ENCODE measurements at regions not wholly inside any gene's neighbourhood (a gene's known extent, or its start where the extent isn't known, plus 50 kb on each side); places are given as distances from the start of the nearest gene placed in this dataset.

DNA sequence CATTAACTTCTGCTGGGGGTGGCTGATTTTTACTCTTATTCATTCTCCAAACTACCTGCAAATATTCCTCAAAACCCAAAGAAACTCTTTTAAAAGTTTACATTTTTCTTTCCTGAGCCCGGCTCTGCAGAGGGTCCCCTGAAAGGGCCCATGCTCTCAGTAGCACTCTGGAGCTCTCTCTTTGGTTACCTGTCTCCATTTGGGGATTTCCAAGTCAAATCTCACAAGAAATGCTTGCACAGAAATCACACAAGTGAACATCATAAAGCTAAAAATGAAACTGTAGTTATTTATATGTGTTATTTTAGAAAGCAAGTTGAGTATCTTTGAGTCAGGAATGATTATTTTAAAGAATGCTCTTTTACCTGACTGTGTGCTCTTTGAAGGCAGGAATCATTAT, 174.5 kb upstream of the PLXNA2 start:
- no peak overlapping the region for H3K4me3 ChIP-seq (ENCODE audit: low read depth, low read length)
- POLR2A ChIA-PET, result no interaction called here
- no peak for DNase-seq (ENCODE audit: low read depth, low spot score)
- CTCF ChIA-PET, result no interaction called here
- no peak for TF ChIP-seq CTCF (IDR thresholded peaks at IDR 0.05; ENCODE audit: insufficient read depth, low read length, missing control alignments)

DNA sequence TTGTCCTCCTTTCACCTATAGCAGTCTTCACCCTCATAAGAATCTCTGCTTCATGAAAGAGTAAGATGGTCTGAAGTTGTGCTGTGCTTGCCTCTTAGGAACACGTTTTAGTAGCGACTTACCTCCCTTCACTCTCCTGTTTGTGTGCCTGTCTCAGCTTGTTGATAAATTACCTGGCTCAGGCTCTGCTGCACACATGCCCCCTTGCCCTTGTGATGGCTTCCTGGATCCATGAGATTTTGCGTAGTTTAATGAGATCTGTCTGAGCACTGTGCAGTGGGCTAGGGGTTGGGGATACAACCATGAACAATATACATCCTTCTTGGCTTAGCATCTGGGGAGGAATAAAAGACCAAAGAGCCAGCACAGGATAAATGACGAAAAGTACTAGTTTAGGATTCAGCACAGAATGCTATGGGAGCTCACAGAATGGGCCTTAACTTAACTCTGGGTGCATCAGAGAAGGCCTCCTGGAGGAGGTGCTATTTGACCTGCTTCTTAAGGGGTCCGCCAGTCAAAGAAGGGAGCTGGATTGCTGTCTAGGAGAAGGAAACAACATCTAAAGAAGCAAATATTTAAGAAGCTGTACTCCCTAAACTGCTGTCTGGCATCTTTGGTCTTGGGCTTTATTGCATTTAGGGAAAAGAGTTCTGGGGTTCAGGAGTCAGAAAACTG, 175.7 kb upstream of the PLXNA2 start:
- no peak overlapping the region for H3K4me3 ChIP-seq (ENCODE audit: low read depth, low read length)
- TF ChIP-seq CTCF (IDR thresholded peaks at IDR 0.05; ENCODE audit: insufficient read depth, low read length, missing control alignments), result no peak
- ChIA-PET POLR2A (no interaction called here), CTCF (no interaction called here)
- no peak for DNase-seq (ENCODE audit: low read depth, low spot score)

GRCh38 chr1:208420696-208421095, 176.5 kb upstream of the PLXNA2 start:
- ChIA-PET POLR2A (no interaction called here), CTCF (no interaction called here)
- no peak for DNase-seq (ENCODE audit: low read depth, low spot score)

DNA sequence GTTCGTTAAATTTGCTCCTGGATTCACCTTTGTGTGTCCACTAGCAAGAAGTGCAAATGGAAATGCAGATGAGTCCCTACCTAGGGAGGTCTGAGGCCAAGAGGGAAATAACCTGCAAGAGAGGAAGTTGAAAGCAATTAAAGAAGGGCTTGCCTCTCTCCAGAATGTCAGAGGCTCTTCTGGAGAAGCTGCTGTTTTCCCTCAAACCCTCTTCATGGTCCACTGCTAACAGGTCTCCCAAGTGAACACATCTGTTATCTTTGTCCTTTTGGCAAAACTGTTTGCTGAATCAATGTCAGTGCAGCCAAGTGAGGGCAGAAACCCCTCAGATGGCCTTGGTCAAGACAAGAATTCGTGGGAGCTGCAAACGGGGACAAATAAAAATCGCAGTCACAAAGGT, 177.3 kb upstream of the PLXNA2 start:
- H3K4me3 ChIP-seq (ENCODE audit: low read depth, low read length), result no peak overlapping the region
- DNase-seq (ENCODE audit: low read depth, low spot score), result no peak
- ChIA-PET CTCF (no interaction called here), POLR2A (no interaction called here)
- no peak for TF ChIP-seq CTCF (IDR thresholded peaks at IDR 0.05; ENCODE audit: insufficient read depth, low read length, missing control alignments)

More at GRCh38 chr1:208420696-208421095, 176.5 kb upstream of the PLXNA2 start:
- no peak overlapping the region for H3K4me3 ChIP-seq (ENCODE audit: low read depth, low read length)
- TF ChIP-seq CTCF (IDR thresholded peaks at IDR 0.05; ENCODE audit: insufficient read depth, low read length, missing control alignments), result no peak

GRCh38 chr1:208423526-208423925, 179.3 kb upstream of the PLXNA2 start:
- ChIA-PET CTCF (interaction anchor here (1.1 kb wide), 1 partner anchor 9 kb away, joined by 3 read pairs; no protein-coding TSS in a partner anchor), POLR2A (interaction anchor here (0.6 kb wide), 1 partner anchor 8 kb away, joined by 3 read pairs; no protein-coding TSS in a partner anchor)
- TF ChIP-seq CTCF (IDR thresholded peaks at IDR 0.05; ENCODE audit: insufficient read depth, low read length, missing control alignments), result no peak
- H3K4me3 ChIP-seq (ENCODE audit: low read depth, low read length), result no peak overlapping the region
- DNase-seq (ENCODE audit: low read depth, low spot score), result no peak

GRCh38 chr1:208425096-208425495, 180.9 kb upstream of the PLXNA2 start:
- POLR2A ChIA-PET, result no interaction called here
- DNase-seq (ENCODE audit: low read depth, low spot score), result no peak
- no peak for TF ChIP-seq CTCF (IDR thresholded peaks at IDR 0.05; ENCODE audit: insufficient read depth, low read length, missing control alignments)
- H3K4me3 ChIP-seq (ENCODE audit: low read depth, low read length), result no peak overlapping the region
- CTCF ChIA-PET, result no interaction called here

Measured in AG04449 (cell line).